HG02798 (cell line): ENCODE measurements at regions not wholly inside any gene's neighbourhood (a gene's known extent, or its start where the extent isn't known, plus 50 kb on each side); places are given as distances from the start of the nearest gene placed in this dataset.

Experiments used
- ATAC-seq: cut with Tn5 transposase; IDR thresholded peaks from one replicate; pipeline ENCODE4 v1.9.1; 2021; ENCODE audit warnings: mild to moderate bottlenecking; ENCODE audit not compliant: unreplicated experiment, poor library complexity

DNA sequence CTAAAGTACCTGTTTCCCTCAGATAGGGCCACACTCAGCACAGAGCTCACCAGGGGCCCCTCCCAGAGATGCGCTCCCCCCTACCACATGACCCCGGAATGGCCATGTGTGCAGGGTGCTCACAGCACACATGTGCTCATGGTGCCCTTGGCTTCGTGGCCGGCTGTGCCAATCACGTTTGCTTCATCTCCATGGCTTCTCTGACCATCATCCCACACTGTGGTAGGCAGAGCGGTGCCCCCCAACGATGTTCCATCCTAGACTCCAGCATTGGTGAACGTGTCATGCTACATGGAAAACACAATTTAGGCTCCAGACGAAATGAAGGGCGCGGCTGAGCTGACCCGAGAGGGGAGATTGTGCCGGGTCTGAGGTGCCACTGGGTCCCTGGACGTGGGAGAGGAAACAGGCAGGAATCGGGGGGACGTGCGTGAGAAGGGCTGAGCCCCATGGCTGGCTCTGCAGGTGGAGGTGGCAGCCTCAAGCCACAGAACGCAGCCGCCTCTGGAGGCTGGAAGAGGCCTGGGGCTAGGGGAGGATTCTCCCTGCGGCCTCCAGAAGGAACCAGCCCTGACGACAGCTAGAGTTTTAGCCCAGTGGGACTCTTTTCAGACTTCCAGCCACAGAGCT, 126.5 kb downstream of the DLL1 start:
- no peak for ATAC-seq

DNA sequence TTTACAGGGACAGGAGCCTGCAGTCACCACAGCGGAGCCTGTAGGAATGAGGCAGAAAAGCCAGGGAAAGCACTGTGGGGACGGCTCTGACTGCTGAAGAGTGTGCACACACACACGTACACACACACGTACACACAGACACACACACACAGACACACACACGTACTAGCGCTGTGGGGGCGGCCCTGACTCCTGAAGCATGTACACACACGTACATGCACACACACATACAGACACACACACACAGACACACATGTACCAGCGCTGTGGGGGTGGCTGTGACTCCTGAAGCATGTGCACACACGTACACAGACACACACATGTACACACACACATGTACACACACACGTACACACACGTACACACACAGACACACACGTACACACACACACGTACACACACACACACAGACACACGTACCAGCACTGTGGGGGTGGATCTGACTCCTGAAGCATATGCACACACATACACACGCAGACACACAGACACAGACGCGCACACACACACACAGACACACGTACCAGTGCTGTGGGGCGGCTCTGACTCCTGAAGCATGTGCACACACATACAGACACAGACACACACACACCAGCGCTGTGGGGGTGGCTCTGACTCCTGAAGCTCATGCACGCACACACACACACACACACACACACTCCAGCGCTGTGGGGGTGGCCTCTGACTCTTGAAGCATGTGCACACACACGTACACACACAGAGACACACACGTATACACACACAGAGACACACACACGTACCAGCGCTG, 127.3 kb downstream of the DLL1 start:
- ATAC-seq: no peak

- no peak for ATAC-seq
Observed at GRCh38 chr6:170162775-170163404, 128.0 kb downstream of the DLL1 start.

DNA sequence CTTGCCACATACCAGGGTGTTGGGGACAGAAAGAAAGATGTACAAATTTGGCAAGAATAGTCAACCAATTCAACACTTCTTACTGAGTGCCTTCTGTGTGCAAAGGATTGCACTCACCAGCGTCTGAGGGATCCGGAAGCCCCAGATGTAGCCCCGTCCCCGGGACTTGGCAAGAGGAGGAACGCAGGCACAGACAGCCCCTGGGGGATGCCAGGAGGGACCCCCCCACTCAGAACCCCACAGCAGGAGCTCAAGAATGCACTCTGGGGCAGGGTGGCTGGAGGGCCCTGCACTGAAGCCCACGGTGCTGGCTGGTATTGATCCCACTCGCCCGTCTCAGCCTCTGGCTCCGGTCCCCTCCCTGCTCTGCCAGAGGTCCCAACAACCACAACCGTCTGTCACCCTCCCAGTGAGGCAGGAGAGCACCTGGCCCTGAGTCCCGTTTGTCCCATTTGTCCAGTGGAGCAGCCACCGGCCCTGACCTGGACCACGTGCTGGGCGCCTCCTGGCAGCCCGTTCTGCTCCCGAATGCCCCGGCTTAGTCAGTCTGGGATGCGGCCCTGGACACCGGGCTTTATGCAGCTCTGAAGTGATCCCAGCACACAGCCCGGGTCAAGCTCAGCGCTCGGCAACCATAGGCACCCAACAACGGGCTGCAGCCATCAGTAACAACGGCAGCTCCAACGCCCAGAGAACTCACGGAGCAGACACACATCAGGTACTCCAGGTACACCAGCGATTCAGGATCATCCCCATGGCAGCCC, 128.7 kb downstream of the DLL1 start:
- no peak for ATAC-seq

- ATAC-seq: no peak
Observed at GRCh38 chr6:170160628-170161611, 130.0 kb downstream of the DLL1 start.

DNA sequence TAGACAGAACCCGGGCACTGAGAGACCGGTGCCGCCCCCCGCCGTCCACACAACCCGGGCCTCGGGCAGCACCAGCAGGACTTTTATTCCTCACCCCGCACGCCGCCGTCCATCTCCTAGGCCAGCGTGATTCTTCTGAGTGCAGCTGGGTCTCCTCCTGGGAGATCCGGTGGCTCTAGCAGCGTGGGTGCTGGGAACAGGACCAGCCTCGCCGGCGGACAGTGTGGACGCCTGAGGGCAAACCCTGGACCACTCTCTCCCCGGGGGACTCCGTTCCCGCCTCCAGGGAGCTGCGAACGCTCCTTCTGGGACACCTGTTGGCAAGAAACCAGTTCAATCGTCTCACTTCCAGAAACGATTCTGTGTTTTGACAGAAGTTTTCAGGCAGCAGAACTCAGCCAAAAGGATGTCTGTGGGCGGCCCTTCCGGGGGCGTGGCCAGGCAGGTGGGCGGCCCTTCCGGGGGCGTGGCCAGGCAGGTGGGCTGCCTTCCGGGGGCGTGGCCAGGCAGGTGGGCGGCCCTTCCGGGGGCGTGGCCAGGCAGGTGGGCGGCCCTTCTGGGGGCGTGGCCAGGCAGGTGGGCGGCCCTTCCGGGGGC, 130.7 kb downstream of the DLL1 start:
- no peak for ATAC-seq

- no peak for ATAC-seq
Observed at GRCh38 chr6:170159022-170159965, 131.6 kb downstream of the DLL1 start.

DNA sequence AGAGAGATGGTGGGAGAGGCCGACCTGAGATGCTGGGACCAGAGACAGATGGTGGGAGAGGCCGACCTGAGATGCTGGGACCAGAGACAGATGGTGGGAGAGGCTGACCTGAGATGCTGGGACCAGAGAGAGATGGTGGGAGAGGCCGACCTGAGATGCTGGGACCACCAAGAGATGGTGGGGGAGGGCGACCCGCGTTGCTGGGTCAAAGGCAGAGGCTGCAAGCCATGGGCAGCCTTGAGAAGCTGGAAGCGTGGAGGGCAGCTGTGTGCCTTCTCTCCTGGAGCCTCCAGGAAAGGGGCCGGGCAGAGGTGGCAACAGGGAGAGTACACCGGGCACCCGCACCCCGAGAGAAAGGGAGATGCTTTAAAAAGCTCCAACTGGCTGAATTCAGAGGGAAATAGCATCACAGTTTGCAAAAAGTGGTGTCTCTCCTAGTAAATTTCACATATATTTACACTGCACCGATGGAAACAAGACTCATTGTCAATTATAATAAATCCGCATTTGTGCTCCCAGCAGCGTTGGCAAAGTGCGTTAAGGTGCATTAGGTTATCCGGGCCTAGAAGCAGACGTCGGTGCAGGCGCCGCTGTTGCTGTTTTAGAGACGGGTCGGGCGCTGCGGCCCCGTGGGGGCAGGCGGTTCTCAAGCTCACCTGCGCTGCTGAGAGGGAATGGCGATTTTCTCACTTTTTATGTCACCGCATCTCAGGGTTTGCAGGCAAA, 132.4 kb downstream of the DLL1 start:
- ATAC-seq: no peak

DNA sequence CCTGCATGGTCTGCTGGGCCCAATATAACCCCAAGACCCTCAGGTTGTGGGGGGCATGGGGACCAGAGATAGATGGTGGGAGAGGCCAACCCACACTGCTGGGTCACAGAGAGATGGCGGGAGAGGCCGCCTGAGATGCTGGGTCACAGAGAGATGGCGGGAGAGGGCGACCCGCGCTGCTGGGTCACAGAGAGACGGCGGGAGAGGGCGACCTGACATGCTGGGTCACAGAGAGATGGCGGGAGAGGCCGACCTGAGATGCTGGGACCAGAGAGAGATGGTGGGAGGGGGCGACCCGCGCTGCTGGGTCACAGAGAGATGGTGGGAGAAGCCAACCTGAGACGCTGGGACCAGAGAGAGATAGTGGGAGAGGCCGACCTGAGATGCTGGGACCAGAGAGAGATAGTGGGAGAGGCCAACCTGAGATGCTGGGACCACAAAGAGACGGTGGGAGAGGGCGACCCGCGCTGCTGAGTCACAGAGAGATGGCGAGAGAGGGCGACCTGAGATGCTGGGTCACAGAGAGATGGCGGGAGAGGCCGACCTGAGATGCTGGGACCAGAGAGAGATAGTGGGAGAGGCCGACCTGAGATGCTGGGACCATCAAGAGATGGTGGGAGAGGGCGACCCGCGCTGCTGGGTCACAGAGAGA, 133.2 kb downstream of the DLL1 start:
- no peak for ATAC-seq

- ATAC-seq: no peak
Observed at GRCh38 chr6:170156448-170157375, 134.2 kb downstream of the DLL1 start.

- ATAC-seq: no peak
Observed at GRCh38 chr6:170155464-170156196, 135.2 kb downstream of the DLL1 start.

DNA sequence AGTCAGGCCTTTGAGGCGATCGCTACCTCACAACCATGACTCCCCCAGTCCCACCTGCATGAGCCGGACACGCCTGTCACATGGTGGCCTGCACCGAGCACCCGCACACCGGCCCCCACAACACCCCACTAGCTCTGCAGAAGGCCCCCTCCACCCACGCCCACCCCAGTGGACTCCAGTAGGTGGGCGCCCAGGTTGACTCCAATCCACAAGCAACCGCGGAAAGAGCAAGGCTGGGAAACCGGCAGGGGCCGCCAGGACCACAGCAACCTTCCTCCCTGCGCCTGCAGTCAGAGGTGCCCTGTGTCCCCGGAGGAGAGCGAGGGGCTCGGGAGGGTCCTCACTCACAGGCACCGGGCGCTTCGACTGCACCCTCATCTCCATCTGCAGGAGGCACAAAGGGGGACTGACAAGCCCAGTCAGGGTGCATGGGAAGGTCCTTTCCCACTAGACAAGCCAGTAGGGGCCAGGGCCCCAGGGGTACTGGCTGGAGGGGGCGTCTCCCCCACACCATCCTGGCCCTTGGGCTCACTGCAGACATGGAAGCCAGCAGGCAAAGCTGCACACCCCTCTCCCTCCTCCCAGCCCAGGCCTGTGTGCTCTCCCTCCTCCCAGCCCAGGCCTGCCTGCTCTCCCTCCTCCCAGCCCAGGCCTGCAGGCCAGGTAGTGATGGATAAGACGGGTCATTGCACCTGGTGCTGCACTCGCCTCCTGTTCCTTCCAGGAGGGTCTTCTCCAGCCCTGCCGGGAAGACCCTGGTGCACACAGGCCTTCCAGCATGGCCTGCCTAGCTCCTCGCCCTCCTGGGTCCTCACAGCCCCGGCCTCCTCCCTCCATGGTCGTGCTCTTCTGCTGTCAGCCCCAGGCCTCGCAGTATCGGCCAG, 137.2 kb downstream of the DLL1 start:
- ATAC-seq: no peak

GRCh38 chr6:170152989-170153388, 137.9 kb downstream of the DLL1 start:
- no peak for ATAC-seq

- no peak for ATAC-seq
Observed at GRCh38 chr6:170152124-170152926, 138.6 kb downstream of the DLL1 start.
